CD4-positive, alpha-beta T cell (primary cell): ENCODE measurements at regions not wholly inside any gene's neighbourhood (a gene's known extent, or its start where the extent isn't known, plus 50 kb on each side); places are given as distances from the start of the nearest gene placed in this dataset.

Experiments used
- ATAC-seq: fragments of 200-7000 bp; cut with Tn5 transposase; one replicate; pipeline ENCODE4 v1.10.0; 2022; ENCODE audit warnings: mild to moderate bottlenecking; ENCODE audit not compliant: poor library complexity
- CTCF ChIA-PET: fragments of 350-600 bp; sonication (Branson Sonifier 250); formaldehyde crosslinking; loops from one replicate; lab custom pipeline; 2021; ENCODE audit warnings: antibody characterized with exemption, inconsistent platforms; lab: Charles Lee
- POLR2A ChIA-PET: fragments of 350-600 bp; sonication (Branson Sonifier 250); formaldehyde crosslinking; loops from one replicate; lab custom pipeline; 2021; ENCODE audit warnings: antibody characterized with exemption, inconsistent platforms; lab: Charles Lee
- DNase-seq, 14 experiments: peaks; one replicate each; pipeline ENCODE4 v3.0.0-alpha.2; 2013 to 2020; ENCODE audit warnings: mixed read lengths in 2 of 14
- H3K27ac ChIP-seq, 2 donors: one replicate each; pipeline versions ENCODE4 v1.5.1 to v1.7.0; 2013; ENCODE audit warnings: low read length in 2 of 2, low read depth in 1 of 2, mild to moderate bottlenecking in 1 of 2
- H3K27me3 ChIP-seq, 2 experiments: 1 replicate in 1 of 2; 2 replicates in 1 of 2; pipeline versions ENCODE4 v1.6.1 to v1.7.0; 2013; ENCODE audit warnings: low read length in 2 of 2, control low read depth in 1 of 2, mild to moderate bottlenecking in 1 of 2, moderate library complexity in 1 of 2; ENCODE audit not compliant: insufficient read depth in 2 of 2, control insufficient read depth in 1 of 2
- H3K36me3 ChIP-seq: one replicate; pipeline ENCODE4 v1.6.1; 2013; ENCODE audit warnings: low read length, control low read depth; ENCODE audit not compliant: insufficient read depth
- H3K4me1 ChIP-seq: one replicate; pipeline ENCODE4 v1.6.1; 2013; ENCODE audit warnings: low read length, control low read depth; ENCODE audit not compliant: insufficient read depth
- H3K4me3 ChIP-seq: one replicate; pipeline ENCODE4 v1.5.1; 2013; ENCODE audit warnings: mild to moderate bottlenecking, low read length, moderate library complexity
- H3K9me3 ChIP-seq, 2 experiments: 1 replicate in 1 of 2; 2 replicates in 1 of 2; pipeline versions ENCODE4 v1.6.1 to v1.7.0; 2013; ENCODE audit warnings: low read length in 2 of 2, mild to moderate bottlenecking in 2 of 2, control low read depth in 1 of 2, moderate library complexity in 1 of 2; ENCODE audit not compliant: control insufficient read depth in 1 of 2, insufficient read depth in 1 of 2
- H3K27ac Mint-ChIP-seq: one replicate; pipeline ENCODE4 v1.8.0; 2020; ENCODE audit warnings: mixed read lengths
- H3K27me3 Mint-ChIP-seq: one replicate; pipeline ENCODE4 v1.8.0; 2021; ENCODE audit warnings: mixed read lengths
- H3K36me3 Mint-ChIP-seq: one replicate; pipeline ENCODE4 v1.8.0; 2021; ENCODE audit warnings: low read depth, mixed read lengths
- H3K4me1 Mint-ChIP-seq: one replicate; pipeline ENCODE4 v1.8.0; 2021; ENCODE audit warnings: low read depth, mixed read lengths
- H3K4me3 Mint-ChIP-seq: one replicate; pipeline ENCODE4 v1.8.0; 2020; ENCODE audit warnings: mild to moderate bottlenecking, mixed read lengths
- H3K9me3 Mint-ChIP-seq: one replicate; pipeline ENCODE4 v1.8.0; 2020; ENCODE audit warnings: mixed read lengths
- CTCF ChIP-seq: fragments of 200-600 bp; IDR thresholded peaks from one replicate; pipeline ENCODE4 v1.8.0; 2022; ENCODE audit warnings: antibody characterized with exemption, mild to moderate bottlenecking
- intact Hi-C, 2 experiments: fragments of 100-400 bp; cut with DNase I in 1 of 2; cut with micrococcal nuclease in 1 of 2; formaldehyde crosslinking; loops; one replicate each; pipeline versions ENCODE4 v1.15.1 to v1.9.0; 2023 to 2025; cut with DNase I, micrococcal nuclease

- intact Hi-C loops = no loop called here
- no peak for TF ChIP-seq CTCF
Observed at GRCh38 chr5:86869268-86869667, 251.5 kb downstream of the COX7C start.

DNA sequence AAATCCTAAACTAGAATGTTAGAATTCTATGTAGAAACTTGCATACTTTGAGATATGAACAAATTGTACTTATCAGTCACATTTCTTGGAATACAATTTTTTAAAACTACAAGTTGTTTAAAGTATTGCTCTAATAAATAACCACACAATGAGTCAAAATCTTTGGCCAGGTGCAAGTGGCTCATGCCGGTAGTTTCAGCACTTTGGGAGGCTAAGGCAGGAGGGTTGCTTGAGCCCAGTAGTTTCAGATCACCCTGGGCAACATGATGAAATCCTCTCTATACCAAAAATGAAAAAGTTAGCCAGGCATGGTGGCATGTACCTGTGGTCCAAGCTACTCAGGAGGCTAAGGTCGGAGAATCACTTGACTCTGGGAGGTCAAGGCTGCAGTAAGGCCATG lies 257.8 kb downstream of the COX7C start:
- H3K4me1 Mint-ChIP-seq = no peaks in the 10 kb centered on the region
- H3K9me3 ChIP-seq = no peaks in the 10 kb centered on the region
- no peaks in the 10 kb centered on the region for H3K36me3 Mint-ChIP-seq
- no peak for ATAC-seq
- H3K27ac Mint-ChIP-seq = no peak overlapping the region
- H3K27ac ChIP-seq = no peak overlapping the region
- ChIA-PET POLR2A (no interaction called here), CTCF (no interaction called here)
- peaks cover 18% of the 10 kb centered on the region for H3K27me3 Mint-ChIP-seq
- no peak for DNase-seq
- no peak overlapping the region for H3K4me3 ChIP-seq
- no peaks in the 10 kb centered on the region for H3K36me3 ChIP-seq
- H3K9me3 Mint-ChIP-seq = no peaks in the 10 kb centered on the region
- intact Hi-C loops = no loop called here
- TF ChIP-seq CTCF = no peak
- peaks cover 0 to 12% of the 10 kb centered on the region in 2 experiments for H3K27me3 ChIP-seq
- no peaks in the 10 kb centered on the region for H3K4me1 ChIP-seq
- no peak overlapping the region for H3K4me3 Mint-ChIP-seq

More at GRCh38 chr5:86869268-86869667, 251.5 kb downstream of the COX7C start:
- peaks cover 29% of the 10 kb centered on the region for H3K27me3 Mint-ChIP-seq
- H3K27ac Mint-ChIP-seq = no peak overlapping the region
- no peak overlapping the region for H3K4me3 Mint-ChIP-seq
- H3K9me3 Mint-ChIP-seq = no peaks in the 10 kb centered on the region
- no peaks in the 10 kb centered on the region for H3K36me3 Mint-ChIP-seq
- no peaks in the 10 kb centered on the region for H3K4me1 Mint-ChIP-seq
- DNase-seq (no peak), ATAC-seq (no peak)
- no peak overlapping the region for H3K4me3 ChIP-seq
- no peaks in the 10 kb centered on the region for H3K9me3 ChIP-seq
- H3K27me3 ChIP-seq = peaks cover 0 to 5% of the 10 kb centered on the region in 2 experiments
- no peaks in the 10 kb centered on the region for H3K36me3 ChIP-seq
- no peak overlapping the region for H3K27ac ChIP-seq
- ChIA-PET CTCF (no interaction called here), POLR2A (no interaction called here)
- H3K4me1 ChIP-seq = no peaks in the 10 kb centered on the region

GRCh38 chr5:86878250-86878649 lies 260.5 kb downstream of the COX7C start:
- no peak overlapping the region for H3K27ac ChIP-seq
- H3K27me3 ChIP-seq = peaks cover 0 to 7% of the 10 kb centered on the region in 2 experiments
- H3K4me1 ChIP-seq = no peaks in the 10 kb centered on the region
- Mint-ChIP-seq H3K9me3 (no peaks in the 10 kb centered on the region), H3K27ac (no peak overlapping the region), H3K4me1 (no peaks in the 10 kb centered on the region), H3K27me3 (peaks cover 13% of the 10 kb centered on the region), H3K4me3 (no peak overlapping the region), H3K36me3 (no peaks in the 10 kb centered on the region)
- no peak overlapping the region for H3K4me3 ChIP-seq
- ChIA-PET POLR2A (no interaction called here), CTCF (no interaction called here)
- TF ChIP-seq CTCF = no peak
- intact Hi-C loops = no loop called here
- ATAC-seq (no peak), DNase-seq (no peak)
- H3K9me3 ChIP-seq = no peaks in the 10 kb centered on the region
- H3K36me3 ChIP-seq = no peaks in the 10 kb centered on the region
